HG03378 (cell line): ENCODE measurements at regions not wholly inside any gene's neighbourhood (a gene's known extent, or its start where the extent isn't known, plus 50 kb on each side); places are given as distances from the start of the nearest gene placed in this dataset.

Experiments
- ATAC-seq: cut with Tn5 transposase; IDR thresholded peaks from one replicate; pipeline ENCODE4 v1.9.1; 2021; ENCODE audit warnings: mild to moderate bottlenecking, moderate library complexity; ENCODE audit not compliant: unreplicated experiment

GRCh38 chr6:122042960-122043735 is 356.3 kb upstream of the HSF2 start:
- no peak for ATAC-seq

- no peak for ATAC-seq
Observed at GRCh38 chr6:122048570-122048969, 350.9 kb upstream of the HSF2 start.

GRCh38 chr6:122049341-122049740 is 350.1 kb upstream of the HSF2 start:
- no peak for ATAC-seq

DNA sequence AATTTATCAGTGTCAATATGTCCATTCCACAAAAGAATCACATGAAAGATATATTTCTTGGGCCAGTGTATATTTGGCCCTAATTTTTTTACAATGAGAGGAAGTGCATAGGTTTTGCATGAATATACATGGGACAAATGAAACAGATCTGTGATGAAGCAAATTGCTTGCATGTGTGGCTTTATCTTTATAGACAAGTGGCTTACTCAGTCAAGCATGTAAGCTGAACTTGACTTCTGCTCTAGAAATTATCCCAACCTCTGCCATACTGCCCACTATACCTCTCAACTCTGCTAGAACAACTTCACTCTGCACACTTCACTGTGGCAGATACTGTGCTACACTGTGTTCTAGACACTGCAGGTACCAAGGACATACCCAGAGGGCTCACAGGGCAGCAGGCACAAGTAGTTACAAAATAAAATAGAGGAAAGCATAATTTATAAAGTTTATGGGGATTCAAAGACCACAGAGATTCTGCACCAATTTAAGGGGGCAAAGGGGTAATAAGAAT is 349.2 kb upstream of the HSF2 start:
- ATAC-seq: no peak

GRCh38 chr6:122052346-122052900 is 347.0 kb upstream of the HSF2 start:
- no peak for ATAC-seq

DNA sequence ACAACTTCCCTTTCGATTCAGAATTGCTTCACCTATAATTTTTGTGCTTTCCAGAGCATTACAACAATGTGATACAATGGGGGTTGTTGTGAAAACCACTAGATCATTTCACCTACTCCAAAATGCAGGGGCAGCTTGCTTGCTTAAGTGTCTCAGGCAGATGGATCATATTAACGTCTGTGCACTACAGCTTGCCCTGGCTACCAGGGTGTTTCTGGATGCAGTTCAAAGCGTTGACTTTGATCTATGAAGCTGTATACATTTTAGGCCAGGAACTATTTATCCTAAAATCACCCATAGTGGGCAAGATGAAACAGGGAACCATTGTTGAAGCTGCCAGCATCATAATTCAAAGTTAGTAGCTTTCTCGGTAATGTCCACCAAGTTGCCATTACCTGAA is 339.5 kb upstream of the HSF2 start:
- no peak for ATAC-seq

DNA sequence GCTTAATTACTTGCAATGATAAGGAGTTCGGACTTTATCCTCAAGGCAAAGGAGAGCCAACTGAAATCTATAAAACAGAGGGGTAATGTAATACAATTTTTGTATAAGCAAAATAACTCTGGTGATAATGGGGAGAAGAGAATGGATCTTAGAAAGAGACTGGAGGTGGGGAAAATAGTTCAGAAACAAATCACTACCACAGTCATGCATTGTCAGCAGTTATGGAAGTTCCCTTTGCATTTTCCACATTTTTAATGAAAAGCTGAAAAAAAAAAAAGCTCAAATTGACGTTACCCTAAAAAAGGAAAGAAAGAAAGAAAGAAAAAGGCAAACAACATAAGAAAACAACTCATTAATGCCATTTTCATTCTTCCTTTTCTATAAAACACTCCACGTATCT is 337.6 kb upstream of the HSF2 start:
- ATAC-seq: no peak

- no peak for ATAC-seq
Observed at GRCh38 chr6:122063076-122063475, 336.4 kb upstream of the HSF2 start.

GRCh38 chr6:122063761-122064160 is 335.7 kb upstream of the HSF2 start:
- no peak for ATAC-seq

GRCh38 chr6:122066200-122066599 is 333.3 kb upstream of the HSF2 start:
- ATAC-seq: no peak

DNA sequence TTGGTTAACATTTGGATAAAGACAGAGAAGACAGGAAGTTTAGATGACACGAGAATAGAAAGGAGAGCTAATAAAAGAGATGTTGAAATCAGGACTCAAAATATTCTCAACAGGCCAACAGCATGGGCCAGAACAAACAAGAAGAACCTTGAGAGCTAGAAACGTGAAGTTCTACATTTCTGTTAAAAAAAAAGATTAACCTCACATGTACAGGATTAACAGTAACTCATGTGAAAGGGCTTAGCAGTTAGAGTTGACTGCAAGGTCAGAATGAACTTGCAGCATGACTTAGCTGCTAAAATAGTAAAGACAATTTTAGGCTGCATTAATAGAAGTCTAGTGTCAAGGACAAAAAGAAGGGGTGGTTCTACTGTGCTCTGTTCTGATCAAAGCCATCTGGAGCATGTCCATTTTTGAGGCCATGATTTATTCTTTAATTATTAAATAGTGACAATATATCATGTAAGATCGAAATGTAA is 331.1 kb upstream of the HSF2 start:
- ATAC-seq: no peak

DNA sequence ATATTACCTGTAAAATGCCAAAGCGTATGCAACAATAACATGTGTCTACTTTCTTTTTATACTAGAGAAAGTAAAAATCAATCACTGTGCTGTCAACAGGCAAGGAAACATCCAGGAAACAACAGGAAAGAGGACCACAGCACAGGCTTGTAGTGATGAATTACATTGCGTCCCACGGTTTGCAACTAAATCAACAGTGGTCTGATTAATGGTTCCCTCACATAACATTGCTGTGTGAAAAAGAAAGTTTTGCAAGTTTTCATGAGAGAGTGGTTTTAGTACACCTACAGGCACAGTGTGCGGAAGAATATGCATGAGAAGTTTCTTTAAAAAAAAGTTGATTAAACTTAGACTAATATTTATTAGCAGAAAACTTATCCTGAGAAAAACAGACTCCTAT is 329.5 kb upstream of the HSF2 start:
- no peak for ATAC-seq

DNA sequence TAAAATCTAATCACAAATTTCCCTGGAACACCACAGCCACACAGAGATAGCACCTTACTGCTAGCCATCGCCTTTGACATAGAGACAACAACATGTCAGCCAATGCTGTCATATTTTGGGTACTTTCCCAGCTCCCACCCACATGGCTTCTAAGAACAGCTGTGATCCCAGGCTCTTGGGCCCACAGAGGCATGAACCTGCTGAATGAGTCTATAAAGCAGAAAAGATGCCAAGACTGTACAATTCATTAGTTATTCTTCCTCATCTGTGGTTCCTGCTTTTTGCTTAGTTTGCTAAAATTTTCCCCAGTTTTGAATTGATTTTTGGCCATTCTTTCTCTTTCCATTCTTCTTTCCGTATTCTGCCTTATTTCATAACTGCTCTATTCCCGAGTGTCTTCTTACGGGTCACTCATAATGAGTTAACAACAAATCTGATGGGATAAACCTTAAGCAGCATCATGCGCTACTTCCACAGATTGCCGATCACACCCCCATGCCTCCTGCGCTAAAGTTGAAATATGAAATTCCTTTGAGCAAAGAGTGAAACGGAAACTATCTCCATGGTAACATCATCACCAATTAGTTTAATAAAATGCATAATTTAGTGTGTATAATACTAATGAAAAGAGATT is 327.3 kb upstream of the HSF2 start:
- no peak for ATAC-seq

GRCh38 chr6:122075084-122075838 is 324.2 kb upstream of the HSF2 start:
- no peak for ATAC-seq

- ATAC-seq: no peak
Observed at GRCh38 chr6:122075917-122076316, 323.5 kb upstream of the HSF2 start.

DNA sequence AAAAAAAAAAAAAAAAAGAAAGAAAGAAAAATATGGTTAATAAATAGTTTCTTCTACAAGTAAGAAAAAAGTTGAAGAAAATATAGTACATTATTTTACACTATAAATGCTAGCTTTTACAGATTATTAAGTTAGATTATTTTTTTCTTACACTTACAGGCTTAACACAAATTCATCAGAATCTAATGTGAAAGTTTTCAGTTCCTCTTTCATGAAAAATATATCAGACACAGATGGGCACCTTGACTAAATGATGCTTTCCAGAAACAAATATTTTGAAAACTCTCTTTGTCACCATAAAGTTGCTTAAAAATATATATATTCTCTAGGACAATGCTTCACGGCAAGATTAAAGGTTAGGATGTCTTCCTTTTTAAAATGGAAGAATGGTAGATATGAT is 321.8 kb upstream of the HSF2 start:
- ATAC-seq: no peak

DNA sequence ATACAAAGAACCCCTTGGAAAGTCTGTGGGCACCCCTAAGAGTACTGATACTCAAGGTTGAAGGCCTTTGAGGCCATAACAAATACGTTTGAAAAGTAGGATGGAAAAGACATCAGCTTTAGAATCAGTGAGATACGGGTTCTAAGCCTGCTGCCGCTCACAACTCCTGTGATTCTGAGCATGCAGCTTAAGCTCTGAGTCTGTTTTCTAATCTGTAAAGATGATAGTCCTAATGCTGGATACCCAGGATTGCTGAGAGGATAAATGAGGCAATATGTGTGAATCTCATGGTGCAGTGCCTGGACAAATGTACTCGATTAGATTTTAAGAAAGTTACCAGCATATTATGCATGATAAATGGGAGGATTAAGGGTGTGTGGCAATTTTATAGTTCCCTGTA is 321.0 kb upstream of the HSF2 start:
- ATAC-seq: no peak

- ATAC-seq: no peak
Observed at GRCh38 chr6:122079916-122080315, 319.5 kb upstream of the HSF2 start.

GRCh38 chr6:122081921-122082320 is 317.5 kb upstream of the HSF2 start:
- no peak for ATAC-seq

DNA sequence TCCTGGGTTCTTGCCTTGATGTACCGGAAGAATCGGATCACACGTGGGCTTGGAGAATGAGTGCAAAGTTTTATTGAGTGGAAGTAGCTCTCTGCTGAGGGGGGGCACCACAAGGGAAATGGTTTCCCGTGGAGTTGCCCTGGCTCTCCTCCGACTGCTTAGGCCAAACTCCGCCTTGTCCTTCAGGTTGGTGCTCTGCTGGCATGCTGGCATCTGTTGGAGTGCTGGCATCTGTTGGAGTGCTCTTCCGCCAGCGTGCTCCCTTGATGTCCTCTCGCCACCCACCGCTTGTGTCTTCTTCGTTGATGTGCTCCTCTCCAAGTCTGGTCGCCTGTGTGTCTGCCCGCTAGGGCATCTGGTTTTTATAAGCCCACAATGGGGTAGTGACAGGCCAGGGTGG is 317.1 kb upstream of the HSF2 start:
- ATAC-seq: no peak

- no peak for ATAC-seq
Observed at GRCh38 chr6:122092366-122092765, 307.1 kb upstream of the HSF2 start.
